Ascending aorta (tissue), 2 donors: ENCODE measurements at regions not wholly inside any gene's neighbourhood (a gene's known extent, or its start where the extent isn't known, plus 50 kb on each side); places are given as distances from the start of the nearest gene placed in this dataset.
A peak's percentile ranks its signal among the peaks of the same experiment; 100 is the strongest.
"Not testable (repeated sequence)": the region's sequence is repeated elsewhere in the genome, so short reads cannot be mapped to it uniquely, and the experiment has no call there.

ENCODE experiments used
- DNase-seq, 2 donors: peaks; one replicate each; pipeline ENCODE4 v3.0.0-alpha.2; 2019; ENCODE audit warnings: low spot score in 2 of 2
- H3K27ac ChIP-seq, 2 donors: fragments of 200-600 bp; sonication (generic); one replicate each; pipeline ENCODE4 v1.5.1; 2016 to 2017; ENCODE audit warnings: mild to moderate bottlenecking in 1 of 2
- H3K27me3 ChIP-seq: fragments of 200-600 bp; sonication (generic); one replicate; pipeline ENCODE4 v1.5.1; 2017
- H3K36me3 ChIP-seq, 2 donors: fragments of 200-600 bp; sonication (generic); one replicate each; pipeline ENCODE4 v1.5.1; 2016
- H3K4me1 ChIP-seq, 2 donors: fragments of 200-600 bp; sonication (generic); one replicate each; pipeline ENCODE4 v1.5.1; 2016 to 2017; ENCODE audit warnings: mild to moderate bottlenecking in 1 of 2
- H3K4me3 ChIP-seq, 2 donors: fragments of 200-600 bp; sonication (generic); one replicate each; pipeline ENCODE4 v1.5.1; 2016 to 2017; ENCODE audit warnings: mild to moderate bottlenecking in 1 of 2
- H3K9me3 ChIP-seq, 2 donors: fragments of 200-600 bp; sonication (generic); one replicate each; pipeline ENCODE4 v1.5.1; 2016
- CTCF ChIP-seq, 3 experiments: fragments of 200-600 bp in 2 of 3; fragments of 450-650 bp in 1 of 3; sonication (generic) in 2 of 3; IDR thresholded peaks; one replicate each; pipeline ENCODE4 v1.5.1; 2016 to 2019; ENCODE audit warnings: antibody characterized with exemption in 3 of 3, mild to moderate bottlenecking in 1 of 3, moderate library complexity in 1 of 3
- intact Hi-C: fragments of 100-400 bp; cut with DNase I; formaldehyde crosslinking; loops from one replicate; pipeline ENCODE4 v1.15.1; 2023

- DNase-seq = no peak
- Histone ChIP-seq H3K9me3 (no peaks in the 10 kb centered on the region), H3K4me3 (no peak overlapping the region), H3K27ac (no peak overlapping the region), H3K27me3 (no peaks in the 10 kb centered on the region), H3K36me3 (no peaks in the 10 kb centered on the region), H3K4me1 (no peaks in the 10 kb centered on the region)
- no peak for TF ChIP-seq CTCF (IDR thresholded peaks at IDR 0.05)
- intact Hi-C loops = no loop called here
Observed at GRCh38 chr1:232575763-232576040, 54.2 kb downstream of the SIPA1L2 start.

- no peaks in the 10 kb centered on the region for H3K36me3 ChIP-seq
- no peak for DNase-seq
- TF ChIP-seq CTCF (IDR thresholded peaks at IDR 0.05) = no peak
- no peaks in the 10 kb centered on the region for H3K9me3 ChIP-seq
- H3K4me1 ChIP-seq = no peaks in the 10 kb centered on the region
- intact Hi-C loops = no loop called here
- H3K4me3 ChIP-seq = peak overlapping the region in 1 of 2 donors; percentile 52
- peak overlapping the region in 1 of 2 donors; percentile 39 for H3K27ac ChIP-seq
- no peaks in the 10 kb centered on the region for H3K27me3 ChIP-seq
Observed at GRCh38 chr1:232574889-232575762, 54.8 kb downstream of the SIPA1L2 start.

- no peak overlapping the region for H3K4me3 ChIP-seq
- intact Hi-C loops = no loop called here
- no peaks in the 10 kb centered on the region for H3K27me3 ChIP-seq
- H3K27ac ChIP-seq = no peak overlapping the region
- H3K9me3 ChIP-seq = no peaks in the 10 kb centered on the region
- DNase-seq = no peak
- H3K36me3 ChIP-seq = no peaks in the 10 kb centered on the region
- H3K4me1 ChIP-seq = peaks cover 0 to 2% of the 10 kb centered on the region in 2 donors
- no peak for TF ChIP-seq CTCF (IDR thresholded peaks at IDR 0.05)
Observed at GRCh38 chr1:232574077-232574476, 55.9 kb downstream of the SIPA1L2 start.

GRCh38 chr1:232571523-232571922, 58.4 kb downstream of the SIPA1L2 start:
- no peaks in the 10 kb centered on the region for H3K9me3 ChIP-seq
- no peak overlapping the region for H3K27ac ChIP-seq
- intact Hi-C loops = no loop called here
- H3K27me3 ChIP-seq = no peaks in the 10 kb centered on the region
- no peak for TF ChIP-seq CTCF (IDR thresholded peaks at IDR 0.05)
- peaks cover 0 to 2% of the 10 kb centered on the region in 2 donors for H3K4me1 ChIP-seq
- no peak overlapping the region for H3K4me3 ChIP-seq
- no peaks in the 10 kb centered on the region for H3K36me3 ChIP-seq
- no peak for DNase-seq

GRCh38 chr1:232570007-232570406, 59.9 kb downstream of the SIPA1L2 start:
- no peak overlapping the region for H3K27ac ChIP-seq
- no peak for DNase-seq
- no peaks in the 10 kb centered on the region for H3K27me3 ChIP-seq
- no peaks in the 10 kb centered on the region for H3K9me3 ChIP-seq
- intact Hi-C loops = no loop called here
- peaks cover 0 to 2% of the 10 kb centered on the region in 2 donors for H3K4me1 ChIP-seq
- no peak overlapping the region for H3K4me3 ChIP-seq
- H3K36me3 ChIP-seq = no peaks in the 10 kb centered on the region
- TF ChIP-seq CTCF (IDR thresholded peaks at IDR 0.05) = no peak

GRCh38 chr1:232569554-232569921, 60.4 kb downstream of the SIPA1L2 start:
- H3K4me1 ChIP-seq, H3K27ac ChIP-seq, H3K9me3 ChIP-seq, DNase-seq, H3K36me3 ChIP-seq, intact Hi-C loops, H3K27me3 ChIP-seq, H3K4me3 ChIP-seq: not testable (repeated sequence)
